HG03045 (cell line): ENCODE measurements at regions not wholly inside any gene's neighbourhood (a gene's known extent, or its start where the extent isn't known, plus 50 kb on each side); places are given as distances from the start of the nearest gene placed in this dataset.
"Not testable (repeated sequence)": the region's sequence is repeated elsewhere in the genome, so short reads cannot be mapped to it uniquely, and the experiment has no call there.

ENCODE experiments used
- ATAC-seq: cut with Tn5 transposase; IDR thresholded peaks from one replicate; pipeline ENCODE4 v1.9.1; 2021; ENCODE audit warnings: mild to moderate bottlenecking, moderate library complexity; ENCODE audit not compliant: unreplicated experiment

DNA sequence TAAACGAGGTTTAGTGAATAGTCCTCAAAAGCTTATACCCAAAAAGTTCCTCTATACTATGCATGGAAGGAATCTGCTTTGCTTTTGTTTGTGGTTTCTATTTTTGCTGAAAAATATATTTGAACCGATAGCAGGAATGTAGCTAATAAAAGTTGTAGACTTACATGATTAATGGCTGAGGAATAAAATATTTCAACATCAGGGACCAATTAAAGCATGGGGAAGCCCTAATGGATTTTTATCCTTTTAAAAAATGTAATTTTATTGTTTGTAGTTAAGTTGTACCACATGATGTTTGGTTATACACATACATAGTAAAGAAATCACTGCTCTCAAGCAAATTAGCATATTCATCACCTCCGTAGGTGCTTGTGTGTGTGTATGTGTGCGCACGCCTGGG, 295.3 kb upstream of the CNTN5 start:
- no peak for ATAC-seq

DNA sequence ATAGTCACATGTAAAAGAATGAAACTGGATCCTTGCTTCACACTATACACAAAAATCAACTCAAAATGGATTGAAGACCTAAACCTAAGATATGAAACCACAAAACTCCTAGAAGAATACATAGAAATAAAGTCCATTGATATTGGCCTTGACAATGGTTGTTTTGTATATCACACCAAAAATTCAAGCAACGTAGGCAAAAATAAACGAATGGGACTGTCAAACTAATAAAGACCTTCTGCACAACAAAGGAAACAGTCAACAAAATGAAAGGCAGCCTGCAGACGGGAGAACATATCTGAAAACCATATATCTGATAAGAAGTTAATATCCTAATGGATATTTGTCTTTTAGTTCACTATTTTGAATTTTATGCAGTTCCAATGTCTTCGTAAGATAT, 292.3 kb upstream of the CNTN5 start:
- no peak for ATAC-seq

- no peak for ATAC-seq
Observed at GRCh38 chr11:98729118-98729517, 291.6 kb upstream of the CNTN5 start.

DNA sequence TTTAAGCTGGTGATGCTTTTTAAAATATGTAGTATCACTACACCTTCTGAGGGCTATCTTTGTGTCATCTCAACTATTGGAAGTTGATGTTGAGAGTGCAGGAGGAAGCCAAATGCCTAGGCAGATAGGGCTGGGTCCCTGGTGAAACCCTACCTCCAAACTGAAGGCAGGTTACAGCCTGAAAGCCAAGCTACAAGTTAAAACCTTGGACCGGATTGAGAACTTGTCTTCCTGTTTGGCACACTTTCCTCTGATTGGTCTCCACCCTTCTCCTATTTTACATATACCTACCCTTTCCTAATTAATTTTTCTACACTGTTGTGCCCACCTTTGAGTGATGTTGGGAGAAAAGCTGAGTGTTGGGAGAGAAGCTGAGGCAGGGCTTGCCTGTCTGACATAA, 287.8 kb upstream of the CNTN5 start:
- ATAC-seq, result no peak

DNA sequence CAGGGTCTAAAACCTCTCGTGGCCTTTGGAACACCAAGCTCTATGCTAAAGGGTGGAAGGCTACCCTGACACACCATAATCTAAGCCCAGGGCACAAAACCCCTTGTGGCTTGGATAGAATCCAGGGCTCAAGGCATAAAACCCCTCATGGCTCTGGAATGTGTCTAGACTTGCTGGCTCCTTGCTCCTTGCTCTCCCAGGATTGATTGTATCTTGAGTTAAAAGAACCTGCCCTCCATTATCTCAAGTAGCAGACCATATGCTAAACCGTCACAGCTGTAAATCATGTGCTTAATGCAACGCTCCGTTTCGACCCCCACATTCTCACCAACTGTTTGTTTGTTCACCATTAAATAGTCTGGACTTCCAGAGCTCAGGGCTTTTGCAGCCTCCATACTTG, 287.4 kb upstream of the CNTN5 start:
- not testable (repeated sequence) for ATAC-seq

DNA sequence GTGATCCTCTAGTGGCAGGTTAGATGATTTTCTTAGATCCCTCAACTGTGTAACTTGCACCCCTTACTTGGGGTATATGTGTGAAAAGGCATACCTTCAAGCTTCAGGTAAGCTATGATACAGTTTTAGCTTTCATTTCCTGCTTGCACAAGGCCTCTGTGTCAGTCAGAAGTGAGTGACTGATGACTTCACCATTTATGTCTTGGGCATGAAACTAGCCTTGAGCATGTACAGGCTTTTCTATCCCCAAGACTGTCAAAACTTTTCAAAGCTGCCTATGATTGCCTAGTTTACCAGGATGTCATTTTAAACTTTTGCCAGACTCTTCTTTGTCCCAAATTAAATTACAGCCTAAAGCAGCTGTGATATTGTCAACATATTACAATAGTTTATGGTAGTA, 286.1 kb upstream of the CNTN5 start:
- ATAC-seq, result no peak

DNA sequence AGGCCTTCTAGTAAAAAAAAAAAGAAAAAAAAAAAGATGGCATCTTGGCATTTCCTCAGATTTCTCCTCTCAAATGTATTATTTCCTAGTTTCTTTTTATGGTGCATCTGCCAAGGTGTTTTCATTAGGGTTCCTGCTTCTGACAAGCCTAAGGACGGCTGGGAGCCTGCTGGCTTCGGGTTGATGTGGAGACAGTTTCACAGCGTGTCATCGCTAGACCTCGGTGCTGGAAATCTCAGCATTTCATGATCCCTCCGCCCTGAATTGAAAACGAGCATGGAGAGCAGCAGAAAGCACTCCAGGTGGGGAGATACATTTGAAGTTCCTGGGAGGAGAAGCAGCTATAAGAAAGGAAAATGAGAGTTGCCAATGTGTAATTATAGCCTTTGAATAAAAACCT, 283.9 kb upstream of the CNTN5 start:
- no peak for ATAC-seq

GRCh38 chr11:98740321-98740720, 280.4 kb upstream of the CNTN5 start:
- ATAC-seq, result no peak

- not testable (repeated sequence) for ATAC-seq
Observed at GRCh38 chr11:98763446-98763845, 257.3 kb upstream of the CNTN5 start.

GRCh38 chr11:98766903-98767302, 253.8 kb upstream of the CNTN5 start:
- no peak for ATAC-seq

DNA sequence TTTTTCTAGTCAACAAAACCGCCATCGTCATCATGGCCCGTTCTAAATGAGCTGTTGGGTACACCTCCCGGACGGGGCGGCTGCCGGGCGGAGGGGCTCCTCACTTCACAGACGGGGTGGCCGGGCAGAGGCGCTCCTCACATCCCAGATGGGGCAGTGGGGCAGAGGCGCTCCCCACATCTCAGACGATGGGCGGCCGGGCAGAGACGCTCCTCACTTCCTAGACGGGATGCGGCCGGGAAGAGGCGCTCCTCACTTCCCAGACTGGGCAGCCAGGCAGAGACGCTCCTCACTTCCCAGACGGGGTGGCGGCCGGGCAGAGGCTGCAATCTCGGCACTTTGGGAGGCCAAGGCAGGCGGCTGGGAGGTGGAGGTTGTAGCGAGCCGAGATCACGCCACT, 250.7 kb upstream of the CNTN5 start:
- not testable (repeated sequence) for ATAC-seq

DNA sequence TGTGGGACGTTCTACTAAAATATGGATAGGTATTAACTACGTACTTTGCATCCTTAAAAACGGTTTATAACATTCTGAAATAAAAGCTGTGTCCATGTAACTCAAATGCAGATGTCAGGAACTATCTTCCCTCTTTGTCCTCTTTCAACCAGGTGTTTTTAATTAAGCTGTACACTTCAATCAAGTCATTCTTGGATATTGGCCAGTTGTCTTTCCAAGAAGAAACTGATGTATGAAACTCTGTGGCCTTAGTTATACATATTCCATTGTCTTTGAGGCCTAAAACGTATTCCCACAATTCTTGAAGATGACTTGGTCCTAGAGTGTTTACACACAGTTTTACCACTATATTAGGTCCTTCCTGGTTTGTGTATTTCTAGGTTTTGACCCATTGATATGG, 249.0 kb upstream of the CNTN5 start:
- no peak for ATAC-seq

GRCh38 chr11:98772893-98773292, 247.9 kb upstream of the CNTN5 start:
- ATAC-seq, result no peak

- ATAC-seq, result no peak
Observed at GRCh38 chr11:98793276-98793675, 227.5 kb upstream of the CNTN5 start.

GRCh38 chr11:98798333-98798732, 222.4 kb upstream of the CNTN5 start:
- ATAC-seq, result no peak

DNA sequence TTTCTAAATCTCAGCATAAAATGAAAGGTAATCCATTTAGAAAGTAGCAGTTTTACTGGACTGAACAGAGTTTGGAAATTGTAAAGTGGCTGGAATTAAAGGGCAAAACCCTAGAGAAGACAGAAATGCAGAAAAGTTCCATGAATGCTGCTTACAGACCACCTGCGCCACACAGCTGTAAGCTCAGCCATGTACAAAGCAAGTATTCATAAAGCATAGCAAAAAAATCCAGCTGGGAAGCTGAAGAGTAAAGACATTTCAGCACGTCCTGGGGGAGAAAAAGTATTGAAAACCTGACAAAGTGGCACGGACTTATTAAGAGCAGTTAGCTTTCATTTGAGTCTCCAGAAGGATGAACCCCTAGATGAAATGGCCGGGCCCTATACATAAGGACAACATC, 220.1 kb upstream of the CNTN5 start:
- ATAC-seq, result no peak

GRCh38 chr11:98828986-98829708, 191.6 kb upstream of the CNTN5 start:
- ATAC-seq, result no peak

- no peak for ATAC-seq
Observed at GRCh38 chr11:98829971-98830370, 190.8 kb upstream of the CNTN5 start.

GRCh38 chr11:98834776-98835175, 186.0 kb upstream of the CNTN5 start:
- ATAC-seq, result no peak

- ATAC-seq, result no peak
Observed at GRCh38 chr11:98835335-98835734, 185.4 kb upstream of the CNTN5 start.

GRCh38 chr11:98836156-98836555, 184.6 kb upstream of the CNTN5 start:
- ATAC-seq, result no peak

- ATAC-seq, result no peak
Observed at GRCh38 chr11:98842187-98842586, 178.6 kb upstream of the CNTN5 start.

- no peak for ATAC-seq
Observed at GRCh38 chr11:98862169-98862568, 158.6 kb upstream of the CNTN5 start.
